Mucosa of descending colon (tissue), 3 donors: ENCODE measurements at regions not wholly inside any gene's neighbourhood (a gene's known extent, or its start where the extent isn't known, plus 50 kb on each side); places are given as distances from the start of the nearest gene placed in this dataset.

Experiments used
- ATAC-seq: fragments of 200-7000 bp; cut with Tn5 transposase; one replicate; pipeline ENCODE4 v1.9.1; 2020; ENCODE audit warnings: mild to moderate bottlenecking, moderate library complexity
- DNase-seq, 3 donors: peaks; one replicate each; pipeline ENCODE4 v3.0.0-alpha.2; 2020
- H3K36me3 ChIP-seq: fragments of 200-600 bp; one replicate; pipeline ENCODE4 v1.8.0; 2021; ENCODE audit warnings: low read depth, mild to moderate bottlenecking
- H3K4me1 ChIP-seq: fragments of 200-600 bp; one replicate; pipeline ENCODE4 v1.8.0; 2021; ENCODE audit warnings: low read depth, mild to moderate bottlenecking
- H3K4me3 ChIP-seq: fragments of 200-600 bp; one replicate; pipeline ENCODE4 v1.8.0; 2021; ENCODE audit warnings: mild to moderate bottlenecking
- H3K9me3 ChIP-seq: fragments of 200-600 bp; one replicate; pipeline ENCODE4 v1.8.0; 2021; ENCODE audit warnings: mild to moderate bottlenecking
- CTCF ChIP-seq: fragments of 200-600 bp; IDR thresholded peaks from one replicate; pipeline ENCODE4 v1.8.0; 2022; ENCODE audit warnings: antibody characterized with exemption, mild to moderate bottlenecking
- intact Hi-C, 2 donors: fragments of 100-400 bp; cut with DNase I in 1 of 2; cut with micrococcal nuclease in 1 of 2; formaldehyde crosslinking; loops; one replicate each; pipeline versions ENCODE4 v1.11.0 to v1.11.1; 2022; cut with DNase I, micrococcal nuclease
- donor health status: DM: no; HTN: no; CAD: no; lungs with moderate emphysema.
- donor health status: DM: no; HTN: no; CAD: no.
- donor health status: DM: no; HTN: yes; CAD: no.

GRCh38 chr21:35568643-35569042 is 491.7 kb downstream of the SETD4 start:
- Histone ChIP-seq H3K36me3 (no peaks in the 10 kb centered on the region), H3K9me3 (no peaks in the 10 kb centered on the region), H3K4me1 (no peaks in the 10 kb centered on the region), H3K4me3 (no peak overlapping the region)
- ATAC-seq (no peak), DNase-seq (no peak)
- intact Hi-C loops = no loop called here
- no peak for TF ChIP-seq CTCF

DNA sequence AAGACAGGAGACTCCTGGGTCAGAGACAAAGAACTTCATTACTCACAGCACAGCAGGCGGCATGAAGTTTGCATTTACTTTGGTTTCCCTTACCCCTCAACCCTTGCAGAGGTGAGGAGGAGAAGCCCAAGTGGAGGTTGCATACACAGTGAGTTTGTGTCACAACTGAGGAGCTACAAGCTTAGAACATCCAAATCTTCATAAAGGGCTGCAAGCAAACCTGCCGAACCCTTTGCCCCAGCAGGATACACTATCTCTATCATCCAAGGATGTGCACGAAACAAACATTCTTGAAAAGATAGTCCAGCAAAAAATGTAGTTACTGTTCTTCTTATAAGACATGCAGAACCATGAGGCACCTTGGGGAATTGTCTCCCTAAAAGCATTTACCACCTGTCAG is 493.5 kb downstream of the SETD4 start:
- ATAC-seq (no peak), DNase-seq (no peak)
- H3K4me1 ChIP-seq = no peaks in the 10 kb centered on the region
- no peak for TF ChIP-seq CTCF
- H3K36me3 ChIP-seq = no peaks in the 10 kb centered on the region
- intact Hi-C loops = no loop called here
- no peak overlapping the region for H3K4me3 ChIP-seq
- H3K9me3 ChIP-seq = no peaks in the 10 kb centered on the region

DNA sequence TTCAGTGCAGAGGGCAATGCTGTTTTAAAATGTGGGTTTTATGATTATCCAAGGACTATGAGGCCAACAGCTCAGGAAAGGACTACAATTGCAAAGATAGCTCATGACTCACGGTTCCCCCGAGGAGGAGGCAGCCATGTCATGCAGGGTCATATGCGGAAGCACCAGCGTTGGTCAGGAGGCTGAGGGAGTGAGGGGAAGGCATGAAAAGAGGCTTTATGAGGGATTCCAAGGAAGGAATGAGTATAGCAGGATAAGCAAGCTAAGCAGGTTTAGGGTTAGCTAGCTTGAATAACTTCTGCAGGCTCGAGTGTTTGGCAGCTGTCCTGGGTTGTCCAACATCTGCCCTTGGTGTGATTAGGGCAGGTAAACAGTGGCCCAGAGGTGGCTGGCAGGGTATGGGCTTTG is 495.1 kb downstream of the SETD4 start:
- Histone ChIP-seq H3K4me3 (no peak overlapping the region), H3K4me1 (no peaks in the 10 kb centered on the region), H3K36me3 (no peaks in the 10 kb centered on the region), H3K9me3 (no peaks in the 10 kb centered on the region)
- intact Hi-C loops = no loop called here
- ATAC-seq (peak; percentile 31), DNase-seq (peak in 1 of 3 donors; percentile 48)
- no peak for TF ChIP-seq CTCF

GRCh38 chr21:35563885-35564451 is 496.4 kb downstream of the SETD4 start:
- peak in 2 of 3 donors; percentile 31 to 52 for DNase-seq
- no peaks in the 10 kb centered on the region for H3K4me1 ChIP-seq
- no peaks in the 10 kb centered on the region for H3K36me3 ChIP-seq
- no peaks in the 10 kb centered on the region for H3K9me3 ChIP-seq
- TF ChIP-seq CTCF = no peak
- ATAC-seq = peak; percentile 30
- H3K4me3 ChIP-seq = no peak overlapping the region
- intact Hi-C loops = no loop called here

GRCh38 chr21:35562876-35563275 is 497.4 kb downstream of the SETD4 start:
- Histone ChIP-seq H3K4me1 (no peaks in the 10 kb centered on the region), H3K4me3 (no peak overlapping the region), H3K9me3 (no peaks in the 10 kb centered on the region), H3K36me3 (no peaks in the 10 kb centered on the region)
- no peak for TF ChIP-seq CTCF
- ATAC-seq = no peak
- DNase-seq = no peak
- intact Hi-C loops = no loop called here

DNA sequence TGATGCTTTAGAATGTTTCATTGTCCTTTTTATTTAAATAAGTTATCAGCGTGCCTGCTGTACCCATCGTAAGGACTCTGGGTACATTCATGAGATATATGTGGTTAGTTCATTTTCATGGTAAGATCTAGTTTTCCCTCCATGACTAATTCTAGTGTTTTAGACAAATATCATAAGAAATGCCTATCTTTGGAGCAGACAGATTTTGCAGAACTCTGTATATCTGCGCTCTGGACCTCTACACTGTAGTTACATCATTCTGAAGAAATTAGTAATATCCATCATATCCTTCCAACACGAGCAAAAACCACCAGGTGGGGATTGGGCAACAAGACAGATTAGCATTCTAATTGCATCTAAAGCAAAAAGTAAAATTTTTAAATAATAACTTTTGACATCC is 499.2 kb downstream of the SETD4 start:
- no peak for DNase-seq
- no peaks in the 10 kb centered on the region for H3K9me3 ChIP-seq
- no peaks in the 10 kb centered on the region for H3K36me3 ChIP-seq
- H3K4me3 ChIP-seq = no peak overlapping the region
- ATAC-seq = no peak
- intact Hi-C loops = no loop called here
- TF ChIP-seq CTCF = no peak
- no peaks in the 10 kb centered on the region for H3K4me1 ChIP-seq
